OCI-M1 (cell line): ENCODE measurements at regions not wholly inside any gene's neighbourhood (a gene's known extent, or its start where the extent isn't known, plus 50 kb on each side); places are given as distances from the start of the nearest gene placed in this dataset.
"Not testable (repeated sequence)": the region's sequence is repeated elsewhere in the genome, so short reads cannot be mapped to it uniquely, and the experiment has no call there.

ENCODE experiments used
- DNase-seq: peaks from one replicate; lab custom pipeline; 2025; lab: John Stamatoyannopoulos, UW

DNA sequence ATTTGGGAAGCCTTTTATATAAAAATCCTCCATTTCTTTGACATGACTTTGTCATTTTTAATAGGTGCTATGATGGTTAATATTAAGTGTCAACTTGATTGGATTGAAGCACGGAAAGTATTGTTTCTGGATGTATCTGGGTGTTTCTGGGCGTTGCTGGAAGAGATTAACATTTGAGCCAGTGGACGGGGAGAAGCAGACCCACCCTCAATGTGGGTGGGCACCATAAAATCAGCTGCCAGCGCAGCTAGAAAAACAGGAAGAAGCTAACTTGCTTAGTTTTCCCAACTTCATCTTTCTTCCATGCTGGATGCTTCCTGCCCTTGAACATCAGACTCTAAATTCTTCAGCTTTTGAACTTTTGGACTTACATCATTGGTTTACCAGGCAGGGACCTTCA, 1003.0 kb downstream of the SORCS3 start:
- DNase-seq: no peak

DNA sequence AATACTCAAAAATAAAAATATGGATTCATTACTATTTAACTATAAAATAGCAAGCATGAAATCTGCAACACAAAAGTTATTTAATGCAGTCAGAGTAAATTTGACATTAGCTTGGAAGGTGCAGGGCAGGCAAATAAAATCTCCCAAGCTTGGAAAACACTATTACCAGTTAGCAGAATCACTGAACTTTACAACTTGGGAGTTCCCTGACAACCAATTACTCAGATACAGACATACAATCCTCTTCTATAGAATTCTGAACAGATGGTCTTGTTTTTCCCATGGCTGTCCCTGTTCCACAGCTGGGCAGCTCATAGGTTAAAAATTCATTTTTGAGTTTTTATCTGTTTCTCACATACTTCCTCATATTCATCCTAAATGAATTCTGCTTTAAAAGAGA, 1002.6 kb downstream of the SORCS3 start:
- DNase-seq: no peak

DNA sequence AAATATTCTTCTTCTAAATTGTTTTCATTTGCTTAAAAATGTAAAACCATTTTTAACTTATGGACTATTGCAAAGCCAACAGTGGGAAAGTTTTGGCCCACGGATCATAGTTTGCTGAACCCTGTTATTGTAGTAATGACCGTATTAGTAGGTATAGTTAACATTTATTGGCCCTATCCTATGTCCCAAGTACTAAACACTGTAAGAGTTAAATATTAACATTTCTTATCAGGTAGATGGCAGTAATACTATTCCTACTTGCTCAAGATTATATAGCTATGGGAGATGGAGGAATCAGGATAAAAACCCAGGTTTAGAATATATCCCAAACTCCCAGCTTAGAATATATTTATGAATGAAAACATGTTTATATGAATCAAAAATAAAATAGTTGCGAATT, 993.2 kb downstream of the SORCS3 start:
- no peak for DNase-seq

- DNase-seq: no peak
Observed at GRCh38 chr10:105615715-105616365, 974.8 kb downstream of the SORCS3 start.

DNA sequence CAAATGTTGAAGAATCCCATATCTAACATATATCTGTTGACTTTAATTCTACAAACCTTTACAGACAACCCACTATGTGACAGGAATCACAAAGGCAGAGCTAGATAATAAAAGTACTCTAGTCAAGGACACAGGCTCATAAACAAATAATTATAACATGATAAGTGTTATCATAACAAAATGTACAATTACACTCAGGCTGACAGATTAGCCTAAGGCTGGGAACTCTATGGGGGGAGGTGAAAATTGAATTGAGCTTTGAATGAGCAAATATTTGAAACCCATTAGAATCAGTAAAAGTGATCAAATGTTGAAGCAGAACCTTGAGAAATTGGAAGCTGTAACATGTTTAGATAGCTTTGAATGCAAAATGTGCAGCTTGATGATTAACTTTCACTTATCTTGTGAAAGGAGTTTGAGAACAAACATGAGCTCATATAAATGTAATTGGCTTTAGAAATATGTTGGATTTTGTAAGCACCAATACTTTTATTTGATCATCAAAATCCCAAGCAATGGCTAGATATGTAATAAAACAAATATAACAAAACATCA, 970.2 kb downstream of the SORCS3 start:
- no peak for DNase-seq

- no peak for DNase-seq
Observed at GRCh38 chr10:105609451-105609850, 968.4 kb downstream of the SORCS3 start.

DNA sequence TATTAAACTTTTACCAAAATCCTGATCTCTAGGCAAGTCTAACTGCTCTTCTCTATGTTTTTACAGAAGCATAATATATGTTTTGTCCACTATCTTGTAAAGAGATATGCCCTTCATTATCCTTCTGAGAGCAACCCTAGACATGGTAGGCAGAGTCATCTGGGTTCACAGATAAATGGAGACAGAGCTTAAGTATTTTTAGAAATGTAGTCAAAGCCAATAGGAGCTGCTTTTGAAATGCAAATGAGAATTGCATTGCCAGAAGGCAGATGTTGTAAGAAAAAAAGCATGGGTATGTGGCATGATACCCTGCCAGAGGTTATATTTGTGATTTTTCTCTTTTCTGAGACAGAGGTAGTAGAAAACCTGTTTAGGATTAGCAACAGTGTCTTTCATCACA, 964.8 kb downstream of the SORCS3 start:
- DNase-seq: peak; percentile 6

GRCh38 chr10:105605104-105605503, 964.0 kb downstream of the SORCS3 start:
- DNase-seq: no peak

DNA sequence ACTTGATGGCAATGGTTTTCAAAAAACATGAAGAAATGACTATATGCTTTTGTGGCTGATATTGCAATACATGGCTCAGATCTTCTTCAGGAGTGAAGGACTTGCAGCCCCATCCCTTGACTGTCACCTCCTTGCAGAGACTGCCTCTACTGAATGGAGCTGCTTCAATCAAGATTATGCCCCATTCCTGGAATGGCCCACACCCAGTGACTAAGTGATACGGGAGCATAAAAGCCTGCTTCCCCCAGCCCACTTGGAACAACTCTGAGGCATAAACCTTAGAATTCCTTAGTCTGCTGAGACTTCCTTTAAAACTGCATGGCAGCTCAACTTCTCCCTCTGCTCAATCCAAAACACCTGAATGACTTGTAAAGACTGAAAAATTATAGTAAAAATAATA, 957.1 kb downstream of the SORCS3 start:
- peak; percentile 7 for DNase-seq

- DNase-seq: no peak
Observed at GRCh38 chr10:105597312-105597711, 956.2 kb downstream of the SORCS3 start.

DNA sequence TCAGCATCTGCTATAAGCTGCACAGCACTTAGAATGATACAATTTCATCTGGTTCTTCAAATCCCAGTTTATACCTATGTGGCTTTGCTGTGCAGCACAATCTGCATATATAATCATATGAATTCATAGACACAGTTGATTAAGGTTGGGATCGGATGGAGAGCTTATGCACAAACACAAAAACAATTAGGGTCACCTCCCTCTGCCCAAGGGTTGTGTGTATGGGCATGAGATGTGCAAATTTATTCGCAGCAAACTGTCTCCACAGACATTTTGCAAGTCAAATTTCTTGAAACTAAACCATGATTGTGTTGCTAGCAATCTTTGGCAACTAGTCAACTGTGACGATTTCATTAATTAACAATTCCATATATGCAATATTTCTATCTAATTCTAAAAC, 955.7 kb downstream of the SORCS3 start:
- DNase-seq: no peak

DNA sequence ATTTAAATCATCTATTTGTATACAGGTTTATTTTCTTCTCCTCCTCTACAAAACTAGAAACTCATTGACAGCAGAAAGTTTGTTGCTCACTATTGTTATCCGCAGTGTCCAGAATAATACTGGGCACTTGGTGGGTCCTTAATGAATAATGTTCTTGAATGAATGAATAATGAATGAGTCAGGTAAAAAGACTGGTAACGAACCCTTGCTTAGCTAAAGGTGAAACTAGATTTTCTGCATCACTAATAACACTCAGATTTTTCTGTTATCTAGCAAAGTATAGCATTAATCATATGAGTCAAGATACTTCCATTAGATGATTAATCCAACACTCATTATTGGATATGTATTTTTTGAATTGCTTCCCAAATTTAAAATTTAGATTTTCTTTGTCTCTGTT, 953.2 kb downstream of the SORCS3 start:
- no peak for DNase-seq

DNA sequence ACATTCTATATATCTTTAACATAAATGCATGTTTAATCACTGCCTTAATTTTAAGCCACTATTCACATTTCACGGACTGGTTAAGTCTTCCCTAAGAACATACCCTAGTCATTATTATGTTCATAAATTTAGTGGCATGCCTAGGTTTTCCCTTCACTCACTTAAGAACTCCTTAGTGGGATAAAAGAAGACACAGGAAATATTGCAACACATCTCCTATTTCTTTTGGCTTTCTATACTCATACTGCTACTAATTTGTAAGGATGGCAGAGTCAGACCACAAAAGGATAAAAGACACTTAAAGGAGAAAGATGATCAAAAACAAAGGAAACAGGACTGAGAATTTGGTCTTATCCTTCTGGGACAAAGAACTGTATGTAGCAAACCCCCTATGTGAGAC, 951.4 kb downstream of the SORCS3 start:
- no peak for DNase-seq

GRCh38 chr10:105586451-105587098, 945.5 kb downstream of the SORCS3 start:
- no peak for DNase-seq

- no peak for DNase-seq
Observed at GRCh38 chr10:105585753-105586152, 944.7 kb downstream of the SORCS3 start.

DNA sequence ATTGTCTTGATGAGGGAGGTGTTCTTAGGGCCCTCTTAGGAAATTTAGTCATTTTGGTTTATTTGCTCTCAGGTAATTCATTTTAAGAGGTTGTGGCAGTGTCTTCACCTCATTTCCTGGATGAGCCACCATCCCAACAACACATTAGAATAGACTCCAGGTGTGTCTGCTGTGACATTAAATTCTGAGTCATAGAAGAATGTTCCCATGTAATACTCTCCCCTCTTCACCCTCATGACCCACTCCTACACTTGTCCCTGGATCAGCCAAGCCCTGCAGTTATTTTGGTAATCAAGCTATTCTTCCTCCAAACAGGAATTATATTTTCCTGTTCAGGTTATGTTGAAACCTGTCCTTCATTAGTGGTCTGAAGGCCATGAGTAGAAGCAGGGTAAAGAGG, 944.1 kb downstream of the SORCS3 start:
- no peak for DNase-seq

DNA sequence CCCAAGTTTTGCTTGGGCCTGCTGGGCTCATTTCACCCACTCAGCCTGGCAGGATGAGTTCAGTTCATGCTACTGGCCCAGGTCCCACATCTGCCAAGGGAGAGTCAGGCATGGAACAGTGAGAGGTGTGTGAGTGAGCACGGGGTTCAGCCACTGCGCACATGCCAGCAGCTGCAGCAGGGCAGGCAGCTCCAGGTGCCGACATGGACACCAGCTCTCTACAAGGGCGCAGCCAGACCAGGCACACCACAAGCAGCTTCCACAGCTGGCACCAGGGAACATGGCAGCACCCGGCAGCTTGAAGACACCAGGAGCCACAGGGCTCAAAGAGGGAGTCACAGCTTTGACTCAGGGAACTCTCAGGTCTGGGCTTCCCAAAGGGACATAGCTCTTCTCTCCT, 938.0 kb downstream of the SORCS3 start:
- no peak for DNase-seq

GRCh38 chr10:105577865-105578607, 936.9 kb downstream of the SORCS3 start:
- DNase-seq: no peak

GRCh38 chr10:105559333-105560097, 918.4 kb downstream of the SORCS3 start:
- DNase-seq: no peak

GRCh38 chr10:105550453-105550852, 909.4 kb downstream of the SORCS3 start:
- not testable (repeated sequence) for DNase-seq

DNA sequence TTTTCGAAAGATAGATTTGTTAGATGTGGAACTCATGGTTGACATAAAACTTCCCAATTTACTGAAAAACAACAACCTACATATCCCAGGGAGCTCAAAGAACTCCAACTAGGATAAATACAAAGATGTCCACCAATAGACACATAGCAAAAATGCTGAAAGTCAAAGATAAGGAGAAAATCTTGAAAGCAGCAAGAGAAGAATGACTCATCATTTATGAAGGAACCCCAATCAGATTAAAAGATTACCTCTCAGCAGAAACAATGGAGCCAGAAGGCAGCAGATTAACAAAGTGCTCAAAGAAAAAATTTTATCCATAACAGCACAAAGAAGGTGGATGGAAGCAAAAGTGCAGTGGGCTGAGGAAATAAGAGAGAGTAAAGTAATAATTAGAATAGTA, 908.6 kb downstream of the SORCS3 start:
- peak; percentile 8 for DNase-seq

GRCh38 chr10:105545101-105545500, 904.0 kb downstream of the SORCS3 start:
- DNase-seq: no peak
